Skin of body (tissue), 1 donor: ENCODE measurements at regions not wholly inside any gene's neighbourhood (a gene's known extent, or its start where the extent isn't known, plus 50 kb on each side); places are given as distances from the start of the nearest gene placed in this dataset.
"Not testable (repeated sequence)": the region's sequence is repeated elsewhere in the genome, so short reads cannot be mapped to it uniquely, and the experiment has no call there.

Experiments used
- DNase-seq: peaks from one replicate; lab custom pipeline; 2025; lab: John Stamatoyannopoulos, UW

- no peak for DNase-seq
These were observed 193.0 kb upstream of the TPM1 start for GRCh38 chr15:62849316-62850106.

GRCh38 chr15:62850318-62850717 is 192.2 kb upstream of the TPM1 start:
- no peak for DNase-seq

GRCh38 chr15:62850791-62851291 is 191.7 kb upstream of the TPM1 start:
- DNase-seq = no peak

GRCh38 chr15:62853114-62853840 is 189.3 kb upstream of the TPM1 start:
- no peak for DNase-seq

GRCh38 chr15:62853841-62854225 is 188.7 kb upstream of the TPM1 start:
- no peak for DNase-seq

- no peak for DNase-seq
These were observed 188.0 kb upstream of the TPM1 start for GRCh38 chr15:62854420-62855084.

GRCh38 chr15:62855085-62855476 is 187.5 kb upstream of the TPM1 start:
- no peak for DNase-seq

GRCh38 chr15:62856466-62857246 is 185.9 kb upstream of the TPM1 start:
- no peak for DNase-seq

GRCh38 chr15:62857411-62857853 is 185.1 kb upstream of the TPM1 start:
- no peak for DNase-seq

GRCh38 chr15:62858343-62858742 is 184.2 kb upstream of the TPM1 start:
- no peak for DNase-seq

GRCh38 chr15:62862717-62863116 is 179.8 kb upstream of the TPM1 start:
- no peak for DNase-seq

- DNase-seq = no peak
These were observed 176.2 kb upstream of the TPM1 start for GRCh38 chr15:62866366-62866765.

GRCh38 chr15:62867844-62868243 is 174.7 kb upstream of the TPM1 start:
- DNase-seq = no peak

GRCh38 chr15:62868507-62868906 is 174.0 kb upstream of the TPM1 start:
- DNase-seq = peak; percentile 82

- no peak for DNase-seq
These were observed 173.4 kb upstream of the TPM1 start for GRCh38 chr15:62869116-62869515.

GRCh38 chr15:62870216-62870615 is 172.3 kb upstream of the TPM1 start:
- DNase-seq = no peak

GRCh38 chr15:62870701-62871100 is 171.8 kb upstream of the TPM1 start:
- not testable (repeated sequence) for DNase-seq

- no peak for DNase-seq
These were observed 169.3 kb upstream of the TPM1 start for GRCh38 chr15:62873203-62873602.

GRCh38 chr15:62874064-62874463 is 168.5 kb upstream of the TPM1 start:
- no peak for DNase-seq

GRCh38 chr15:62874959-62875625 is 167.5 kb upstream of the TPM1 start:
- DNase-seq = no peak

- no peak for DNase-seq
These were observed 166.9 kb upstream of the TPM1 start for GRCh38 chr15:62875626-62876021.
